Prostate gland (tissue), 2 donors: ENCODE measurements at regions not wholly inside any gene's neighbourhood (a gene's known extent, or its start where the extent isn't known, plus 50 kb on each side); places are given as distances from the start of the nearest gene placed in this dataset.

Experiments
- CTCF ChIP-seq, 4 experiments: fragments of 200-600 bp in 2 of 4; fragments of 450-650 bp in 2 of 4; sonication (generic) in 2 of 4; IDR thresholded peaks; 1 replicate in 3 of 4; 2 replicates in 1 of 4; pipeline ENCODE4 v1.5.1; 2016 to 2019; ENCODE audit warnings: antibody characterized with exemption in 4 of 4, mild to moderate bottlenecking in 2 of 4, moderate library complexity in 2 of 4
- POLR2A ChIP-seq: fragments of 450-650 bp; IDR thresholded peaks from one replicate; pipeline ENCODE4 v1.6.1; 2016; ENCODE audit warnings: antibody characterized with exemption, mild to moderate bottlenecking

- TF ChIP-seq CTCF (IDR thresholded peaks at IDR 0.05) (no peak), POLR2A (no peak)
These were observed 144.5 kb upstream of the DST start for GRCh38 chr6:56787209-56787608.
